Esophagus squamous epithelium (tissue), 5 donors: ENCODE measurements at regions not wholly inside any gene's neighbourhood (a gene's known extent, or its start where the extent isn't known, plus 50 kb on each side); places are given as distances from the start of the nearest gene placed in this dataset.

Experiments
- DNase-seq: peaks from one replicate; lab custom pipeline; 2025; lab: John Stamatoyannopoulos, UW
- H3K27ac ChIP-seq, 4 donors: fragments of 200-600 bp; sonication (generic); one replicate each; pipeline ENCODE4 v1.5.1; 2016 to 2019; ENCODE audit warnings: mild to moderate bottlenecking in 1 of 4
- H3K27me3 ChIP-seq, 4 donors: fragments of 200-600 bp; sonication (generic); 1 replicate in 3 of 4; 2 replicates in 1 of 4; pipeline versions ENCODE4 v1.5.1 to v1.6.0; 2017 to 2021; ENCODE audit warnings: antibody characterized with exemption in 1 of 4
- H3K36me3 ChIP-seq, 3 donors: fragments of 200-600 bp; sonication (generic); one replicate each; pipeline ENCODE4 v1.5.1; 2016 to 2019
- H3K4me1 ChIP-seq, 3 donors: fragments of 200-600 bp; sonication (generic); one replicate each; pipeline ENCODE4 v1.5.1; 2017 to 2019
- H3K4me3 ChIP-seq, 4 donors: fragments of 200-600 bp; sonication (generic); 1 replicate in 3 of 4; 2 replicates in 1 of 4; pipeline ENCODE4 v1.5.1; 2016 to 2019; ENCODE audit warnings: mild to moderate bottlenecking in 2 of 4, moderate library complexity in 1 of 4
- H3K9me3 ChIP-seq, 3 donors: fragments of 200-600 bp; sonication (generic); one replicate each; pipeline ENCODE4 v1.5.1; 2016 to 2019
- POLR2A ChIP-seq, 4 donors: fragments of 450-650 bp; IDR thresholded peaks; one replicate each; pipeline ENCODE4 v1.6.1; 2017; ENCODE audit warnings: antibody characterized with exemption in 4 of 4, mild to moderate bottlenecking in 4 of 4, moderate library complexity in 3 of 4
- WGBS, 2 donors: methylation state at CpG; one replicate each; pipeline ENCODE4 v1.1.5; 2018; 5-methylcytosine and 5-hydroxymethylcytosine counted together
- intact Hi-C: fragments of 100-400 bp; cut with DNase I; formaldehyde crosslinking; loops from one replicate; pipeline ENCODE4 v1.15.0; 2022
- TF ChIP-seq, protein P1 (sequence below), 6 experiments: fragments of 450-650 bp in 4 of 6; fragments of 200-600 bp in 2 of 6; sonication (generic) in 2 of 6; IDR thresholded peaks; one replicate each; pipeline ENCODE4 v1.5.1; 2016 to 2019; ENCODE audit warnings: antibody characterized with exemption in 6 of 6, mild to moderate bottlenecking in 4 of 6, moderate library complexity in 4 of 6
- donor health status: DM: yes; HTN: yes; CAD: no.

DNA sequence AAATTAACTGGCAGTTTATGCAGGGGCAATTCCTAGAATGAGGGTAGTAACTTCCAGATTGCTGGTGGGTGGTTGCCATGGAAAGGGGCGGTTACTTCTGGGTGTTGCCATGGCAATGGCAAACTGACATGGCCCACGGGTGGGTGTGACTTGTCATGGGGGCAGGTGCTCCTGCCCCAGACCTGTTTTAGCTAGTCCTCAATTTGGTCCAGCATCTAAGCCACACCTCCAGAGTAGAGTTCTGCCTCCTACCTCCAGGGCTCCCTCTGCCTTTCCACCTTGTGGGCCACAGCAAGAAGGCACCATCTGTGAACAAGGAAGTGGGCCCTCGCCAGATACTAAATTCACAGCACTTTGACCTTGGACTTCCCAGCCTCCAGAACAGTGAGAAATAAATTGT is 148.7 kb downstream of the TFCP2L1 start:
- Histone ChIP-seq H3K9me3 (no peaks in the 10 kb centered on the region), H3K27ac (no peak overlapping the region), H3K4me1 (no peaks in the 10 kb centered on the region), H3K27me3 (no peaks in the 10 kb centered on the region), H3K4me3 (no peak overlapping the region), H3K36me3 (no peaks in the 10 kb centered on the region)
- TF ChIP-seq, protein P1, sequence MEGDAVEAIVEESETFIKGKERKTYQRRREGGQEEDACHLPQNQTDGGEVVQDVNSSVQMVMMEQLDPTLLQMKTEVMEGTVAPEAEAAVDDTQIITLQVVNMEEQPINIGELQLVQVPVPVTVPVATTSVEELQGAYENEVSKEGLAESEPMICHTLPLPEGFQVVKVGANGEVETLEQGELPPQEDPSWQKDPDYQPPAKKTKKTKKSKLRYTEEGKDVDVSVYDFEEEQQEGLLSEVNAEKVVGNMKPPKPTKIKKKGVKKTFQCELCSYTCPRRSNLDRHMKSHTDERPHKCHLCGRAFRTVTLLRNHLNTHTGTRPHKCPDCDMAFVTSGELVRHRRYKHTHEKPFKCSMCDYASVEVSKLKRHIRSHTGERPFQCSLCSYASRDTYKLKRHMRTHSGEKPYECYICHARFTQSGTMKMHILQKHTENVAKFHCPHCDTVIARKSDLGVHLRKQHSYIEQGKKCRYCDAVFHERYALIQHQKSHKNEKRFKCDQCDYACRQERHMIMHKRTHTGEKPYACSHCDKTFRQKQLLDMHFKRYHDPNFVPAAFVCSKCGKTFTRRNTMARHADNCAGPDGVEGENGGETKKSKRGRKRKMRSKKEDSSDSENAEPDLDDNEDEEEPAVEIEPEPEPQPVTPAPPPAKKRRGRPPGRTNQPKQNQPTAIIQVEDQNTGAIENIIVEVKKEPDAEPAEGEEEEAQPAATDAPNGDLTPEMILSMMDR (IDR thresholded peaks at IDR 0.05) = peak in 1 of 6 experiments; percentile 34
- TF ChIP-seq POLR2A (IDR thresholded peaks at IDR 0.05) = no peak
- WGBS, 2 donors = 64 to 86% methylated on average over 1 to 3 of the region's 3 CpGs
- intact Hi-C loops = no loop called here
- no peak for DNase-seq

DNA sequence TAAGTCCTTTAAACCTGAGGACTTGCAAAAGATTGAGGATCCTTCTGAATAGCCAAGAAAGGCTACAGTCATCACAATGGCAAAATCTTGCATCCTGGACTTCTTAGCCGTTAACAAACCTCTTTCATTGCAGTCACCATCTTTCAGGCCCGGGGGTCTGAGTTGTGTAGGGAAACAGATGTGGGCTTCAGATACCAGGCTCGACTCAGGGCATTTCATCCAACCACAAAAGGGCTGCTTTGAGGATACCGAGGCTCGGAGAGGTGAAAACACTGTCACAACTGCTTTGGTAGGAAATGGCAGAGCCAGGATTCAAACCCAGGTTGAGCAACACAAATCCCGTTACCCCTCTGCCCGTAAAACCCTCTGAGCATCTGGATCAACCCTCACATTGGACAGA is 147.4 kb downstream of the TFCP2L1 start:
- WGBS, 2 donors = 64 to 76% methylated on average over 5 to 7 of the region's 7 CpGs
- intact Hi-C loops = no loop called here
- H3K9me3 ChIP-seq = no peaks in the 10 kb centered on the region
- H3K36me3 ChIP-seq = no peaks in the 10 kb centered on the region
- no peaks in the 10 kb centered on the region for H3K27me3 ChIP-seq
- no peak for DNase-seq
- no peak for TF ChIP-seq POLR2A (IDR thresholded peaks at IDR 0.05)
- TF ChIP-seq, protein P1 (IDR thresholded peaks at IDR 0.05) = no peak
- no peaks in the 10 kb centered on the region for H3K4me1 ChIP-seq
- H3K27ac ChIP-seq = no peak overlapping the region
- H3K4me3 ChIP-seq = no peak overlapping the region

DNA sequence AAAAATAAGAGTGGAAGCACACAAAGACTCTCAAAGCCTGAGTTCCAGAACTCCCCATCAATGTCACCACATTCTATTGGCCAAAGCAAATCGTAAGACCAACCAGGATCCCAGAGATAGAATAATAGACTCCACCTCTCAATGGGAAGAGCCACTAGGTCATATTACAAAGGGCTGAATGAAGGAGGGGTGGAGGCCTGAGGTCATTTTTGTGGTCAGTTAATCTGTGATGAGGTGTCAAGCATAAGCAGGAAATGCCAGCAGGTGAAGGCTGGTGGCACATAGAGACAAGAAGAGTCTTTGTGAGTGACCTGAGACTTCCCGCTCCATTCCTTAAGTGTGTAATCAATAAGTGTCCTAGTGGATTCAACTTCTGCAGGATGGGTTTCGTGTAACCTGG is 144.3 kb downstream of the TFCP2L1 start:
- Histone ChIP-seq H3K4me1 (no peaks in the 10 kb centered on the region), H3K27me3 (no peaks in the 10 kb centered on the region), H3K4me3 (no peak overlapping the region), H3K27ac (no peak overlapping the region), H3K36me3 (no peaks in the 10 kb centered on the region), H3K9me3 (no peaks in the 10 kb centered on the region)
- no peak for DNase-seq
- 81 to 91% methylated on average over 3 of the region's 3 CpGs for WGBS, 2 donors
- TF ChIP-seq POLR2A (IDR thresholded peaks at IDR 0.05) = no peak
- TF ChIP-seq, protein P1 (IDR thresholded peaks at IDR 0.05) = no peak
- intact Hi-C loops = no loop called here

DNA sequence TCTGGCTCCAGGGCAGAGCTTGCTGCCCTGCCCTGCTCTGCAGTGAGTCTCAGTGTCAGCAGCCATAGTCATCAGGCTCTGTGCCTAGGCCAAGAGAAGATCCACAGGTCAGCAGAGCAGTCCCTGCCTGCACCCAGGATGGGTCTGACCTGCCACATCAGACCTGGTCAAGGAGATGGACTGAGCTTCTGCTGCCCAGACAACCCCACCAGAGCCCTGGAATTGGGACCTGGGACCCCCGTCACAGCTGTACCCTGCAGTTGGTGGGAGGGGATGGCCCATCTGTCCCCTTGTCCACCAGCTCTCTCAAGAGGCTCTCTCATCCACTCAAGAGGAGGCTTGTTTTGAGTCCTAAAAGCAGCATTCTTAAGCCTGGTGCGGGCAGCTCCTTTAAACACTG is 142.6 kb downstream of the TFCP2L1 start:
- Histone ChIP-seq H3K27ac (no peak overlapping the region), H3K36me3 (no peaks in the 10 kb centered on the region), H3K4me3 (no peak overlapping the region), H3K27me3 (no peaks in the 10 kb centered on the region), H3K4me1 (no peaks in the 10 kb centered on the region), H3K9me3 (no peaks in the 10 kb centered on the region)
- 97 to 100% methylated on average over 1 to 2 of the region's 2 CpGs for WGBS, 2 donors
- no peak for DNase-seq
- TF ChIP-seq, protein P1 (IDR thresholded peaks at IDR 0.05) = no peak
- TF ChIP-seq POLR2A (IDR thresholded peaks at IDR 0.05) = no peak
- intact Hi-C loops = no loop called here

DNA sequence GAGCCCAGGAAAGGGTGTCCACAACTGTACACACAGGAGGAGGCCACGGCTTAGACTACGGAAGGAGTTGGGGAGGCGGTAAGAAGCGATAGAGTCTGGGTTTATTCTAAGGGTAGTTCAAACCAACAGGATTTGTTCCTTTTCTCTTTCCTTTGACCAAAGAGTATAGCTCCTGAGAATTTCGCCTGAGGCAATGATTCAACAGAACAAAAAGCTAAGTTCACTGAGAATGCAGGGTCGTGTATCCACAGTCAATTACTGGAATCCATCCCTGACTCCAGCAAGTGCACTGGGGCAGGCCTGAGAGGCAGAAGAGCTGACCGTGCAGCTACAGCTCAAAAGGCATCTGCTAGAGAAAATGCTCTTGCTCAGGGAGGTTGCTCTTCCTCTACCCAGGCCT is 140.9 kb downstream of the TFCP2L1 start:
- intact Hi-C loops = no loop called here
- WGBS, 2 donors = 74 to 77% methylated on average over 6 to 7 of the region's 7 CpGs
- no peak for DNase-seq

More for the DNA sequence above, 140.9 kb downstream of the TFCP2L1 start:
- Histone ChIP-seq H3K27me3 (no peaks in the 10 kb centered on the region), H3K4me3 (no peak overlapping the region), H3K36me3 (no peaks in the 10 kb centered on the region), H3K9me3 (no peaks in the 10 kb centered on the region), H3K4me1 (no peaks in the 10 kb centered on the region), H3K27ac (no peak overlapping the region)
- TF ChIP-seq POLR2A (IDR thresholded peaks at IDR 0.05) = no peak
- TF ChIP-seq, protein P1 (IDR thresholded peaks at IDR 0.05) = no peak
